ENCODE measurements at regions not wholly inside any gene's neighbourhood (a gene's known extent, or its start where the extent isn't known, plus 50 kb on each side); places are given as distances from the start of the nearest gene placed in this dataset.

- no peak for TF ChIP-seq EZH2 (IDR thresholded peaks at IDR 0.05)
- TF ChIP-seq POLR2AphosphoS5 (IDR thresholded peaks at IDR 0.05; ENCODE audit: borderline replicate concordance, low read depth, low read length), result no peak
Observed at GRCh38 chr12:34304546-34304945, 282.2 kb downstream of the ALG10 start.
